ENCODE measurements at regions not wholly inside any gene's neighbourhood (a gene's known extent, or its start where the extent isn't known, plus 50 kb on each side); places are given as distances from the start of the nearest gene placed in this dataset.
"Not testable (repeated sequence)": the region's sequence is repeated elsewhere in the genome, so short reads cannot be mapped to it uniquely, and the experiment has no call there.

DNA sequence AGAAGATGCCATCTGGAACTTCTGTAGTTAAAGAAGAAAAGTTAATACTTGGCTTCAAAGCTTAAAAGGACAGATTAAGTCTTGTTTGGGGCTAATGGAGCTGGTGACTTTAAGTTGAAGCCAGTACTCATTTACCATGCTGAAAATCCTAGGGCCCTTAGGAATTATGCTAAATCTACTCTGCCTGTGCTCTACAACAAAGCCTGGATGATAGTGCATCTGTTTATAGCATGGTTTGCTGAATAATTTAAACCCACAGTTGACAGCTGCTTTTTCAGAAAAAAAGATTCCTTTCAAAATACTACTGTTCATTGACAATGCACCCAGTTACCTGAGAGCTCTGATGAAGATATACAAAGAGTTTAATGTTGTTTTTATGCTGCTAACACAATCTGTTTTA lies 393.5 kb downstream of the MAT2B start (continued):
- TF ChIP-seq E2F8 (IDR thresholded peaks at IDR 0.05; ENCODE audit: low read depth, partially characterized antibody) (no peak), ZZZ3 (IDR thresholded peaks at IDR 0.05; ENCODE audit: control insufficient read depth, insufficient read length, low read depth) (no peak), KAT2A (conservative IDR thresholded peaks at IDR 0.05; ENCODE audit: control insufficient read depth, low read depth, low read length) (no peak), ATF7 (IDR thresholded peaks at IDR 0.05; ENCODE audit: low read depth) (no peak), PAX5 (IDR thresholded peaks at IDR 0.05; ENCODE audit: borderline replicate concordance, low read depth, low read length) (no peak), KLF5 (IDR thresholded peaks at IDR 0.05; ENCODE audit: partially characterized antibody) (no peak), YY1 (IDR thresholded peaks at IDR 0.05; ENCODE audit: low read depth, low read length) (no peak), TBL1XR1 (IDR thresholded peaks at IDR 0.05; ENCODE audit: low read depth, low read length) (no peak)
- TF ChIP-seq, protein P1, sequence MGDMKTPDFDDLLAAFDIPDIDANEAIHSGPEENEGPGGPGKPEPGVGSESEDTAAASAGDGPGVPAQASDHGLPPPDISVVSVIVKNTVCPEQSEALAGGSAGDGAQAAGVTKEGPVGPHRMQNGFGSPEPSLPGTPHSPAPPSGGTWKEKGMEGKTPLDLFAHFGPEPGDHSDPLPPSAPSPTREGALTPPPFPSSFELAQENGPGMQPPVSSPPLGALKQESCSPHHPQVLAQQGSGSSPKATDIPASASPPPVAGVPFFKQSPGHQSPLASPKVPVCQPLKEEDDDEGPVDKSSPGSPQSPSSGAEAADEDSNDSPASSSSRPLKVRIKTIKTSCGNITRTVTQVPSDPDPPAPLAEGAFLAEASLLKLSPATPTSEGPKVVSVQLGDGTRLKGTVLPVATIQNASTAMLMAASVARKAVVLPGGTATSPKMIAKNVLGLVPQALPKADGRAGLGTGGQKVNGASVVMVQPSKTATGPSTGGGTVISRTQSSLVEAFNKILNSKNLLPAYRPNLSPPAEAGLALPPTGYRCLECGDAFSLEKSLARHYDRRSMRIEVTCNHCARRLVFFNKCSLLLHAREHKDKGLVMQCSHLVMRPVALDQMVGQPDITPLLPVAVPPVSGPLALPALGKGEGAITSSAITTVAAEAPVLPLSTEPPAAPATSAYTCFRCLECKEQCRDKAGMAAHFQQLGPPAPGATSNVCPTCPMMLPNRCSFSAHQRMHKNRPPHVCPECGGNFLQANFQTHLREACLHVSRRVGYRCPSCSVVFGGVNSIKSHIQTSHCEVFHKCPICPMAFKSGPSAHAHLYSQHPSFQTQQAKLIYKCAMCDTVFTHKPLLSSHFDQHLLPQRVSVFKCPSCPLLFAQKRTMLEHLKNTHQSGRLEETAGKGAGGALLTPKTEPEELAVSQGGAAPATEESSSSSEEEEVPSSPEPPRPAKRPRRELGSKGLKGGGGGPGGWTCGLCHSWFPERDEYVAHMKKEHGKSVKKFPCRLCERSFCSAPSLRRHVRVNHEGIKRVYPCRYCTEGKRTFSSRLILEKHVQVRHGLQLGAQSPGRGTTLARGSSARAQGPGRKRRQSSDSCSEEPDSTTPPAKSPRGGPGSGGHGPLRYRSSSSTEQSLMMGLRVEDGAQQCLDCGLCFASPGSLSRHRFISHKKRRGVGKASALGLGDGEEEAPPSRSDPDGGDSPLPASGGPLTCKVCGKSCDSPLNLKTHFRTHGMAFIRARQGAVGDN (IDR thresholded peaks at IDR 0.05): no peak

GRCh38 chr5:163907783-163908182 lies 402.4 kb downstream of the MAT2B start:
- H3K27me3 ChIP-seq (replicated peaks in 1 of 2; ENCODE audit: control insufficient read depth in 2 of 2, insufficient read depth in 2 of 2, low read length in 1 of 2); CTCF ChIA-PET; ATAC-seq; H2AFZ ChIP-seq (ENCODE audit: control insufficient read depth, low read depth, low read length); H3K79me2 ChIP-seq (ENCODE audit: control insufficient read depth, insufficient read depth, low read length); H3K4me2 ChIP-seq (ENCODE audit: control insufficient read depth, insufficient read depth); H3K27ac ChIP-seq (ENCODE audit: control insufficient read depth, insufficient read depth); DNase-seq (ENCODE audit: low read depth, low spot score); BruUV-seq (replicated peaks); FAIRE-seq; H3K36me3 ChIP-seq (ENCODE audit: control insufficient read depth in 2 of 2, insufficient read depth in 2 of 2, low read length in 1 of 2); in situ Hi-C loops (cut with MboI); H3K9me3 ChIP-seq (replicated peaks; ENCODE audit: control insufficient read depth, insufficient read depth, low read length); H3K4me1 ChIP-seq (ENCODE audit: control insufficient read depth, insufficient read depth, low read length); POLR2A ChIA-PET; H4K20me1 ChIP-seq (ENCODE audit: control insufficient read depth, insufficient read depth); intact Hi-C loops (cut with micrococcal nuclease; ENCODE audit: unreplicated experiment); H3K4me3 ChIP-seq; H3K9ac ChIP-seq (ENCODE audit: control insufficient read depth, insufficient read depth, low read length); SMC1A ChIA-PET (ENCODE audit: uncharacterized antibody, unreplicated experiment); RAD21 ChIA-PET (ENCODE audit: unreplicated experiment): not testable (repeated sequence)
- 0% methylated on average over 1 of the region's 1 CpG for WGBS (ENCODE audit: insufficient coverage, insufficient replicate concordance, low lambda C conversion rate, missing lambda C conversion rate)

All from GM12878 (cell line).